ENCODE measurements at regions not wholly inside any gene's neighbourhood (a gene's known extent, or its start where the extent isn't known, plus 50 kb on each side); places are given as distances from the start of the nearest gene placed in this dataset.
"Not testable (repeated sequence)": the region's sequence is repeated elsewhere in the genome, so short reads cannot be mapped to it uniquely, and the experiment has no call there.

DNA sequence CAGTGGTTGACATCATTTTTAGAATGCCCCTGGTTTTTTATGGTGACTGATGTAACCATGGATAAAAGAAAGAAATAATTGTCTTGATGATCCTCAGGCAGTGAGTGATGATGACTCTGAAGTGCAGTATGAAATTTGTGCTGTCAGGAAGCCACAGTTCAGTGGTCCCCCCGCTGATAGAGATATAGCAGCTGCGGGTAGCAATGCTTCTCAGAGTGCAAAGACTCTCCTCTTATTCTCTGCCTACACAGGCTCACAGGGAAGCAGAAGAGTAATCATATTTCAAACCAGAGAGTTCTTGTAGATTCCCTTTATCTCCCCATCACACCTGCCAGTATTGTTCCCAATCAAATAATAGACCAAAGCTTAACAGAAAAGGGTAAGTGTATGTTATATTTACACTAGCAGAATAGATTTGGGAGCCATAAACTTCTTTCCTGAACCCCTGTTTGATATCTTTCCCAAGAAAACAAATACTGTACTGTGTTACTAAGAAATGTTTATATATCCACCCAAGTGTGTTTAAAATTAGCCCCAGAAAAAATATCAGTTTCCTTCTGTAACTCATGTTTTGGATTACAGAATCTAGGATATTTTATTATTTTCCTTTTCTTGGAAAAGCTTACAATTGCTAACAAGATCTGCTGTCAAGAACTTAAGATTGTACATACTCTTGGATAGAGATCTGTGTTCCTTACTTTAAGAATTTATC, 1817.4 kb upstream of the FLRT2 start:
- Histone ChIP-seq H3K9me3 (no peaks in the 10 kb centered on the region), H3K27me3 (no peaks in the 10 kb centered on the region), H3K4me3 (no peak overlapping the region), H3K36me3 (no peaks in the 10 kb centered on the region), H3K27ac (no peak overlapping the region), H3K4me1 (ENCODE audit: insufficient read depth) (peaks cover 4% of the 10 kb centered on the region)
- TF ChIP-seq EP300 (IDR thresholded peaks at IDR 0.05) (no peak), POLR2A (IDR thresholded peaks at IDR 0.05) (no peak), CTCF (IDR thresholded peaks at IDR 0.05) (no peak)
- intact Hi-C loops (cut with DNase I): loop anchor here in 1 of 4 donors (10.0 kb wide), 1 partner anchor 838 kb away; no protein-coding TSS in a partner anchor
- WGBS, 3 donors: 33 to 59% (median 43%) methylated on average over 2 of the region's 2 CpGs
- no peak for DNase-seq

DNA sequence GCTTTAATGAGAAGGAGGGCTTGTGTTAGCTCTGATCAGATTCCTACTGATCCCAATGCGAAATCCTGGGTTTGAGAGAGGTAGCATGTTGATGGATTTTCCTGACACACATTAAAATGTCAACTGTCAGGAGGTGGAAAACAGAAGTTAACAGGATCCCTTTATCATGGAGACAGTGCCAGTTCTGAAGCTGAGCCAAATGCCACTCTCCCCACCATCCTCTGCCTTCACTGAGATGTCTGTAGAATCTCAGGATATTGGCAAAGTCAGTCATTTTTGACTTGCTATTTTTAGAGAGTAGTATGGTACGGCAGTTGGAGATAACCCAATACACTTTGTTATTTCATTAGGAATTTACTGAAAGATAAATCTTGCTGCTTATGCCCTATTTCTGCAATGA, 1816.2 kb upstream of the FLRT2 start:
- Histone ChIP-seq H3K27ac (no peak overlapping the region), H3K4me1 (ENCODE audit: insufficient read depth) (peaks cover 4% of the 10 kb centered on the region), H3K4me3 (no peak overlapping the region), H3K27me3 (no peaks in the 10 kb centered on the region), H3K36me3 (no peaks in the 10 kb centered on the region), H3K9me3 (no peaks in the 10 kb centered on the region)
- no peak for DNase-seq
- WGBS, 3 donors: 71 to 79% (median 78%) methylated on average over 2 of the region's 2 CpGs
- intact Hi-C loops (cut with DNase I): loop anchor here in 1 of 4 donors (10.0 kb wide), 1 partner anchor 839 kb away; no protein-coding TSS in a partner anchor
- TF ChIP-seq EP300 (IDR thresholded peaks at IDR 0.05) (no peak), POLR2A (IDR thresholded peaks at IDR 0.05) (no peak), CTCF (IDR thresholded peaks at IDR 0.05) (no peak)

GRCh38 chr14:83714151-83714550, 1815.8 kb upstream of the FLRT2 start:
- peaks cover 4% of the 10 kb centered on the region for H3K4me1 ChIP-seq (ENCODE audit: insufficient read depth)
- no peaks in the 10 kb centered on the region for H3K9me3 ChIP-seq
- H3K27ac ChIP-seq: no peak overlapping the region
- no peaks in the 10 kb centered on the region for H3K27me3 ChIP-seq
- TF ChIP-seq CTCF (IDR thresholded peaks at IDR 0.05) (no peak), EP300 (IDR thresholded peaks at IDR 0.05) (no peak), POLR2A (IDR thresholded peaks at IDR 0.05) (no peak)
- no peaks in the 10 kb centered on the region for H3K36me3 ChIP-seq
- no peak for DNase-seq
- H3K4me3 ChIP-seq: no peak overlapping the region
- intact Hi-C loops (cut with DNase I): loop anchor here in 1 of 4 donors (10.0 kb wide), 1 partner anchor 839 kb away; no protein-coding TSS in a partner anchor

- not testable (repeated sequence) for DNase-seq; H3K36me3 ChIP-seq; H3K27ac ChIP-seq; H3K27me3 ChIP-seq; H3K4me1 ChIP-seq (ENCODE audit: insufficient read depth); H3K4me3 ChIP-seq; H3K9me3 ChIP-seq
- 96 to 98% (median 96%) methylated on average over 12 of the region's 12 CpGs for WGBS, 3 donors
- intact Hi-C loops (cut with DNase I): loop anchor here in 1 of 4 donors (10.0 kb wide), 1 partner anchor 845 kb away; no protein-coding TSS in a partner anchor
Measured at GRCh38 chr14:83719435-83719834, 1810.5 kb upstream of the FLRT2 start.

DNA sequence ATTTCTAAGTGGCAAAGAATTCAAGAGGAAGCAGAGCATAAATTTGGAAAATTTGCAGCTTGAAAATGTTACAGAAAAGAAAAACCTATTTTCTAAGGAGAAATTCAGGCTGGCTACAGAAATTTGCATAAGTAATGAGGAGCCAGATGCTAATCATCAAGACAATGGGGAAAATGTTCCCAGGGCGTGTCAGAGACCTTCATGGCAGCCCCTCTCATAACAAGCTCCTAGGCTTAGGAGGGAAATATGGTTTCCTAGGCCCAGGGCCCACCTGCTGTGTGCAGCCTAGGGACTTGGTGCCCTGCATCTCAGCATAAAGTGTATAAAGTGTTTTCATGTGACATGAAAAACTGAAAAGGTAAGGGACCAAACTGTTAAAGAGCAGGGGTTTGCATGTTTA, 1796.3 kb upstream of the FLRT2 start:
- Histone ChIP-seq H3K4me1 (ENCODE audit: insufficient read depth) (no peaks in the 10 kb centered on the region), H3K9me3 (no peaks in the 10 kb centered on the region), H3K4me3 (no peak overlapping the region), H3K36me3 (no peaks in the 10 kb centered on the region), H3K27ac (no peak overlapping the region), H3K27me3 (no peaks in the 10 kb centered on the region)
- intact Hi-C loops (cut with DNase I): no loop called here
- 91 to 97% (median 92%) methylated on average over 1 of the region's 1 CpG for WGBS, 3 donors
- DNase-seq: no peak
- TF ChIP-seq EP300 (IDR thresholded peaks at IDR 0.05): no peak
- TF ChIP-seq CTCF (IDR thresholded peaks at IDR 0.05): no peak
- TF ChIP-seq POLR2A (IDR thresholded peaks at IDR 0.05): no peak

All from ovary (tissue), 7 donors.